Ascending aorta (tissue), 2 donors: ENCODE measurements at regions not wholly inside any gene's neighbourhood (a gene's known extent, or its start where the extent isn't known, plus 50 kb on each side); places are given as distances from the start of the nearest gene placed in this dataset.
"Not testable (repeated sequence)": the region's sequence is repeated elsewhere in the genome, so short reads cannot be mapped to it uniquely, and the experiment has no call there.

Experiments
- DNase-seq, 2 donors: peaks; one replicate each; pipeline ENCODE4 v3.0.0-alpha.2; 2019; ENCODE audit warnings: low spot score in 2 of 2
- H3K27ac ChIP-seq, 2 donors: fragments of 200-600 bp; sonication (generic); one replicate each; pipeline ENCODE4 v1.5.1; 2016 to 2017; ENCODE audit warnings: mild to moderate bottlenecking in 1 of 2
- H3K27me3 ChIP-seq: fragments of 200-600 bp; sonication (generic); one replicate; pipeline ENCODE4 v1.5.1; 2017
- H3K36me3 ChIP-seq, 2 donors: fragments of 200-600 bp; sonication (generic); one replicate each; pipeline ENCODE4 v1.5.1; 2016
- H3K4me1 ChIP-seq, 2 donors: fragments of 200-600 bp; sonication (generic); one replicate each; pipeline ENCODE4 v1.5.1; 2016 to 2017; ENCODE audit warnings: mild to moderate bottlenecking in 1 of 2
- H3K4me3 ChIP-seq, 2 donors: fragments of 200-600 bp; sonication (generic); one replicate each; pipeline ENCODE4 v1.5.1; 2016 to 2017; ENCODE audit warnings: mild to moderate bottlenecking in 1 of 2
- H3K9me3 ChIP-seq, 2 donors: fragments of 200-600 bp; sonication (generic); one replicate each; pipeline ENCODE4 v1.5.1; 2016
- intact Hi-C: fragments of 100-400 bp; cut with DNase I; formaldehyde crosslinking; loops from one replicate; pipeline ENCODE4 v1.15.1; 2023
- TF ChIP-seq, protein P1 (sequence below), 3 experiments: fragments of 200-600 bp in 2 of 3; fragments of 450-650 bp in 1 of 3; sonication (generic) in 2 of 3; IDR thresholded peaks; one replicate each; pipeline ENCODE4 v1.5.1; 2016 to 2019; ENCODE audit warnings: antibody characterized with exemption in 3 of 3, mild to moderate bottlenecking in 1 of 3, moderate library complexity in 1 of 3

DNA sequence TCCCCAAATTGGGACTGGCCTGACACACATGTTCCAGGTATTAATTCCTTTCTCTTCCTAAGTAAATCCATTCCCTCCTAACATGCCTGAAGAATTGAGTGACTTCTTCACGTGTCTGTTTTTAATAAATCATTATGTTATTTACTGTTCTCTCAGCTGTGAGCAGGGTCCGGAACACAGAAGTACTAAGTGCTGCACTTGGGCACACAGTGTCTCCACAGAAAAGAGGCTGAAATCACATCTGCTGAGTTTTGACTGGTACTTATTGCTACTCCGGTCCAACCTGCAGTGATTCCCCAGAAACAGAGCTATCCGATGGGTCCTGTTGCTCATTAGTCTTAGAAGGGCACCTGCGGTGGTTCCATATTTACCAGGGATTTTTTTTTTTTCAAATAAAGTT is 202.6 kb downstream of the RBM46 start:
- intact Hi-C loops: loop anchor here (5.0 kb wide), 1 partner anchor 369 kb away; no protein-coding TSS in a partner anchor
- no peak overlapping the region for H3K4me3 ChIP-seq
- TF ChIP-seq, protein P1, sequence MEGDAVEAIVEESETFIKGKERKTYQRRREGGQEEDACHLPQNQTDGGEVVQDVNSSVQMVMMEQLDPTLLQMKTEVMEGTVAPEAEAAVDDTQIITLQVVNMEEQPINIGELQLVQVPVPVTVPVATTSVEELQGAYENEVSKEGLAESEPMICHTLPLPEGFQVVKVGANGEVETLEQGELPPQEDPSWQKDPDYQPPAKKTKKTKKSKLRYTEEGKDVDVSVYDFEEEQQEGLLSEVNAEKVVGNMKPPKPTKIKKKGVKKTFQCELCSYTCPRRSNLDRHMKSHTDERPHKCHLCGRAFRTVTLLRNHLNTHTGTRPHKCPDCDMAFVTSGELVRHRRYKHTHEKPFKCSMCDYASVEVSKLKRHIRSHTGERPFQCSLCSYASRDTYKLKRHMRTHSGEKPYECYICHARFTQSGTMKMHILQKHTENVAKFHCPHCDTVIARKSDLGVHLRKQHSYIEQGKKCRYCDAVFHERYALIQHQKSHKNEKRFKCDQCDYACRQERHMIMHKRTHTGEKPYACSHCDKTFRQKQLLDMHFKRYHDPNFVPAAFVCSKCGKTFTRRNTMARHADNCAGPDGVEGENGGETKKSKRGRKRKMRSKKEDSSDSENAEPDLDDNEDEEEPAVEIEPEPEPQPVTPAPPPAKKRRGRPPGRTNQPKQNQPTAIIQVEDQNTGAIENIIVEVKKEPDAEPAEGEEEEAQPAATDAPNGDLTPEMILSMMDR (IDR thresholded peaks at IDR 0.05): no peak

DNA sequence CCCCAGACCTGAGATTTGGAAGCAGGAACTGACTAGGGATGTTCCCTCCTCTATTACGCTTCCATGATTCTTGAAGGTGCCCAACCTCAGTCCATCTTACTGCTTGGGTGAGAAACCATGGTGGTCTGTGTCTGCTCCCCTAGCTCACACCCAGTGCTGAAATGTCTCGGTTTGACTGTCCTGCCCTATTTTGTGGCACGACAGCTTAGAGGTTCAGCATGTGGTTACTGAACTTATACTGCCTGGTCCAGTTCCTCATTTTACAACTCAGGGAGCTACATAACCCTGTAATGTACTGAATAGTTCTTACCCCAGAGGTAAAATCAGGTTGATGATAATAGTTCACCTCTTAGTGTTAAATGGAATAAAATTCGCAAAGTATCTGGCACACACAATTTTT is 203.1 kb downstream of the RBM46 start:
- H3K4me3 ChIP-seq: no peak overlapping the region
- no peaks in the 10 kb centered on the region for H3K36me3 ChIP-seq
- TF ChIP-seq, protein P1 (IDR thresholded peaks at IDR 0.05): no peak
- no peaks in the 10 kb centered on the region for H3K4me1 ChIP-seq
- intact Hi-C loops: loop anchor here (5.0 kb wide), 1 partner anchor 368 kb away; no protein-coding TSS in a partner anchor
- no peak for DNase-seq
- no peaks in the 10 kb centered on the region for H3K9me3 ChIP-seq
- no peak overlapping the region for H3K27ac ChIP-seq
- H3K27me3 ChIP-seq: no peaks in the 10 kb centered on the region

More for the DNA sequence above, 202.6 kb downstream of the RBM46 start:
- Histone ChIP-seq H3K27me3 (no peaks in the 10 kb centered on the region), H3K36me3 (no peaks in the 10 kb centered on the region), H3K9me3 (no peaks in the 10 kb centered on the region), H3K4me1 (no peaks in the 10 kb centered on the region), H3K27ac (no peak overlapping the region)
- no peak for DNase-seq

DNA sequence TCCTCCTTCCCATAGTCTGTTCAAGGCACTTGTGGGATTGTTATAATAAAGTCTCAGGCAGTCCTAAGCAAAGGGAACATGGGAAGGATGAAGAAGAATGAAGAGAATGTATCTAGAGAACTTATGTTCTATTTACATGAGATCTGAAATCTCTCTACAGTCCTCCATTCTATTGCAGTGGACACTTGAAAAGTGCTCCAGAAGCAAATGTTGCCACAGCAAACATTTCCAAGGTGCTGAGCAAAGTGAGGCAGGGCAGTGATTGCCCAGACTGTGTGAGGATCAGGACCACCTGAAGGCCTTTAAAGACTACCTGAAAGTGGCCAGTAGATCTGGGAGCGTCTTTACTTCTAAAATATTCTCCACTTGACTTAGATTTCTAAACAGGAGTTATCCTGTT is 203.5 kb downstream of the RBM46 start:
- Histone ChIP-seq H3K27ac (no peak overlapping the region), H3K9me3 (no peaks in the 10 kb centered on the region), H3K4me3 (no peak overlapping the region), H3K36me3 (no peaks in the 10 kb centered on the region), H3K4me1 (no peaks in the 10 kb centered on the region), H3K27me3 (no peaks in the 10 kb centered on the region)
- intact Hi-C loops: loop anchor here (5.0 kb wide), 1 partner anchor 368 kb away; no protein-coding TSS in a partner anchor
- DNase-seq: no peak
- TF ChIP-seq, protein P1 (IDR thresholded peaks at IDR 0.05): no peak

DNA sequence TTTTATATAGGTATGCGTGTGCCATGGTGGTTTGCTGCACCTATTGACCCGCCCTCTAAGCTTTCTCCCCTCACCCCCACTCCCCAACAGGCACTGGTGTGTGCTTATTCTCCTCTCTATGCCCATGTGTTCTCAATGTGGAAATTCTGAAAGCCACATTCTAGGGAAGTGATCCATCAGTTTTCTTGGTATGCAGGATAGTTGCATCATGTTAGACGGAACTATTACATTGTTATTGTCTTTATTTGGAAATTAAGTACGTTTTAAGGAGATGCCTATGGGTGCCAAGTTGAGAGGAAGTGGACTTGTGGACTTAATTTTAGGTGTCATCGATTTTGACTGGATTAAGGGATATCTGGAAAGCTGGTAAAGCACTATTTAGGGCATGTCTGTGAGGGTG is 204.6 kb downstream of the RBM46 start:
- intact Hi-C loops: no loop called here
- DNase-seq: no peak
- H3K36me3 ChIP-seq: no peaks in the 10 kb centered on the region

DNA sequence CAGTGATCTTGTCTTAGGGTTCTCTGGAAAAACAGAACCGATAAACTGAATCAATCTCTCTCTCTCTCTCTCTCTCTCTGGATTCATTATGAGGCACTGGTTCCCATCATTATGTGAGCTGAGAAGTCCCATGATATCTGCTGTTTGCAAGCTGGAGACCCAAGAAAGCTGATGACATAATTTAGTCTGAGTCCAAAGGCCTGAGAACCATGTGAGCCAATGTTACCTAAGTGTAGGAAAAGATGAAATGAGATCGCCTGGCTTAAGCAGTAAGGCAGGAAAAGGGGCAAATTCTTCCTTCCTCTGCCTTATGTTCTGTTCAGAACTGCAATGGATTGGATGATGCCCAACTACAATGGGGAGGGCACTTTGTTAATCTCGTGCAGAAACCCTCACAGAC is 207.4 kb downstream of the RBM46 start:
- Histone ChIP-seq H3K27me3 (no peaks in the 10 kb centered on the region), H3K36me3 (no peaks in the 10 kb centered on the region), H3K4me1 (no peaks in the 10 kb centered on the region), H3K9me3 (no peaks in the 10 kb centered on the region), H3K4me3 (no peak overlapping the region), H3K27ac (no peak overlapping the region)
- intact Hi-C loops: no loop called here
- TF ChIP-seq, protein P1 (IDR thresholded peaks at IDR 0.05): no peak
- no peak for DNase-seq

More for the DNA sequence above, 204.6 kb downstream of the RBM46 start:
- Histone ChIP-seq H3K9me3 (no peaks in the 10 kb centered on the region), H3K4me3 (no peak overlapping the region), H3K4me1 (no peaks in the 10 kb centered on the region), H3K27me3 (no peaks in the 10 kb centered on the region), H3K27ac (no peak overlapping the region)
- TF ChIP-seq, protein P1 (IDR thresholded peaks at IDR 0.05): no peak

DNA sequence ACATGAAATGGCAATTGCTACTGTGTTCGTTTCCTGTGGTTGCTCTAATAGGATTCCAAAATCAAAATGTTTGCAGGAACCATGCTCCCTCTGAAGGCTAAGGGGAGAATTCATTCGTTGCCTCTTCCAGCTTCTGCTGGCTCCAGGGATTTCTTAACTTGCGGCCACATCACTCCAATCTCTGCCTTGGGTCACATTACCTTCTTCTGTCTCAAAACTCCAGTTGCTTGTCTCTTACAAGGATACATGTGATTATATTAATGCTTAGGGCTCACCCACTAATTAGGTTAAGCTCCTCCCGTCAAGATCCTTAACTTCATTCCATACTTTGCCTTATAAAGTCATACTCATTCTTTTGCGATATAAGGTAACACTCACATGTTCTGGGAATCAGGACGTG is 208.4 kb downstream of the RBM46 start:
- Histone ChIP-seq H3K27ac (no peak overlapping the region), H3K9me3 (no peaks in the 10 kb centered on the region), H3K36me3 (no peaks in the 10 kb centered on the region), H3K27me3 (no peaks in the 10 kb centered on the region), H3K4me1 (no peaks in the 10 kb centered on the region), H3K4me3 (no peak overlapping the region)
- DNase-seq: no peak
- intact Hi-C loops: no loop called here
- TF ChIP-seq, protein P1 (IDR thresholded peaks at IDR 0.05): no peak

DNA sequence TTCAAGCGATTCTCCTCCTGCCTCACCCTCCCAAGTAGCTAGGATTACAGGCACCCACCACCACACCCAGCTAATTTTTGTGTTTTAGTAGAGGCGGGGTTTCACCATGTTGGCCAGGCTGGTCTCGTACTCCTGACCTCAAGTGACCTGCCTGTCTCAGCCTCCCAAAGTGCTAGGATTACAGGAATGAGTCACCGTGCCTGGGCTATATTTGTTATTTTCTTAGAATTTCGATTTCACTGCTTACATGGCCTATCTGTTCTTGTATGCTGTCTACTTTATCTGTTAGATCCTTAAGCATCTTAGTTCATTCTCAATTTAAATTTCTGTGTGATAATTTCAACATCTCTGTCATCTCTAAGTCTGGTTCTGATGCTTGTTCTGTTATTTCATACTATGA is 210.6 kb upstream of the NPY2R start:
- DNase-seq, intact Hi-C loops, H3K4me1 ChIP-seq, H3K9me3 ChIP-seq, H3K27me3 ChIP-seq, H3K36me3 ChIP-seq, H3K27ac ChIP-seq, H3K4me3 ChIP-seq: not testable (repeated sequence)
